Natural killer cell (primary cell): ENCODE measurements at regions not wholly inside any gene's neighbourhood (a gene's known extent, or its start where the extent isn't known, plus 50 kb on each side); places are given as distances from the start of the nearest gene placed in this dataset.

ENCODE experiments used
- ATAC-seq, 3 donors: fragments of 150-1000 bp in 2 of 3; fragments of 200-7000 bp in 1 of 3; cut with Tn5 transposase; 1 replicate in 1 of 3; 2 replicates in 2 of 3; pipeline ENCODE4 v1.10.0; 2021; ENCODE audit warnings: mild to moderate bottlenecking in 2 of 3, moderate library complexity in 2 of 3
- DNase-seq, 2 donors: peaks; one replicate each; pipeline versions ENCODE4 v3.0.0 to v3.0.0-alpha.2; 2013 to 2021; ENCODE audit warnings: mixed read lengths in 1 of 2
- H3K27ac ChIP-seq: one replicate; pipeline ENCODE4 v1.5.1; 2013; ENCODE audit warnings: mild to moderate bottlenecking, low read length
- H3K27me3 ChIP-seq: one replicate; pipeline ENCODE4 v1.6.1; 2013; ENCODE audit warnings: low read length; ENCODE audit not compliant: control insufficient read depth, insufficient read depth
- H3K36me3 ChIP-seq: one replicate; pipeline ENCODE4 v1.6.1; 2013; ENCODE audit warnings: low read length; ENCODE audit not compliant: control insufficient read depth, insufficient read depth
- H3K4me1 ChIP-seq: one replicate; pipeline ENCODE4 v1.6.1; 2013; ENCODE audit warnings: low read length; ENCODE audit not compliant: control insufficient read depth, insufficient read depth
- H3K4me3 ChIP-seq: one replicate; pipeline ENCODE4 v1.5.1; 2013; ENCODE audit warnings: low read length
- H3K9me3 ChIP-seq: one replicate; pipeline ENCODE4 v1.6.1; 2013; ENCODE audit warnings: low read length; ENCODE audit not compliant: control insufficient read depth, insufficient read depth
- H3K27ac Mint-ChIP-seq, 2 donors: one replicate each; pipeline ENCODE4 v1.8.0; 2022; ENCODE audit warnings: mild to moderate bottlenecking in 2 of 2, mixed read lengths in 2 of 2, moderate library complexity in 1 of 2
- H3K27me3 Mint-ChIP-seq, 2 donors: one replicate each; pipeline ENCODE4 v1.8.0; 2022; ENCODE audit warnings: low read depth in 2 of 2, mixed read lengths in 2 of 2
- H3K36me3 Mint-ChIP-seq: one replicate; pipeline ENCODE4 v1.8.0; 2022; ENCODE audit warnings: mixed read lengths
- H3K4me1 Mint-ChIP-seq, 2 donors: one replicate each; pipeline ENCODE4 v1.8.0; 2022; ENCODE audit warnings: mixed read lengths in 2 of 2
- H3K4me3 Mint-ChIP-seq: one replicate; pipeline ENCODE4 v1.8.0; 2022; ENCODE audit warnings: mild to moderate bottlenecking, moderate library complexity, mixed read lengths
- H3K9me3 Mint-ChIP-seq, 2 donors: one replicate each; pipeline ENCODE4 v1.8.0; 2022; ENCODE audit warnings: mixed read lengths in 2 of 2
- CTCF ChIP-seq: fragments of 200-600 bp; IDR thresholded peaks from one replicate; pipeline ENCODE4 v1.8.0; 2022; ENCODE audit warnings: antibody characterized with exemption
- WGBS: methylation state at CpG from one replicate; pipeline ENCODE4 v1.1.7; 2013; ENCODE audit warnings: missing lambda C conversion rate; ENCODE audit not compliant: insufficient coverage; 5-methylcytosine and 5-hydroxymethylcytosine counted together
- intact Hi-C: fragments of 100-400 bp; cut with micrococcal nuclease; formaldehyde crosslinking; loops from one replicate; pipeline ENCODE4 v1.14.2; 2022

- 90% methylated on average over 26 of the region's 26 CpGs for WGBS
- Mint-ChIP-seq H3K4me1 (peaks cover 0 to 18% of the 10 kb centered on the region in 2 donors), H3K4me3 (peak overlapping the region; percentile 38), H3K27ac (no peak overlapping the region), H3K36me3 (no peaks in the 10 kb centered on the region), H3K9me3 (no peaks in the 10 kb centered on the region), H3K27me3 (no peaks in the 10 kb centered on the region)
- H3K36me3 ChIP-seq, result no peaks in the 10 kb centered on the region
- H3K4me3 ChIP-seq, result no peak overlapping the region
- H3K27ac ChIP-seq, result no peak overlapping the region
- DNase-seq (no peak), ATAC-seq (no peak)
- no peak for TF ChIP-seq CTCF
- H3K9me3 ChIP-seq, result no peaks in the 10 kb centered on the region
- peaks cover 13% of the 10 kb centered on the region for H3K4me1 ChIP-seq
- intact Hi-C loops, result no loop called here
- H3K27me3 ChIP-seq, result no peaks in the 10 kb centered on the region
Observed at GRCh38 chr7:1286946-1287645, 54.4 kb downstream of the UNCX start.

- no peak for DNase-seq
- no peaks in the 10 kb centered on the region for H3K36me3 ChIP-seq
- no peak overlapping the region for H3K4me3 ChIP-seq
- ATAC-seq, result no peak
- H3K4me1 ChIP-seq, result peaks cover 13% of the 10 kb centered on the region
- Mint-ChIP-seq H3K27ac (no peak overlapping the region), H3K4me3 (no peak overlapping the region), H3K4me1 (peaks cover 0 to 18% of the 10 kb centered on the region in 2 donors), H3K9me3 (no peaks in the 10 kb centered on the region), H3K27me3 (no peaks in the 10 kb centered on the region), H3K36me3 (no peaks in the 10 kb centered on the region)
- intact Hi-C loops, result no loop called here
- no peak for TF ChIP-seq CTCF
- no peaks in the 10 kb centered on the region for H3K27me3 ChIP-seq
- H3K9me3 ChIP-seq, result no peaks in the 10 kb centered on the region
- WGBS, result 85% methylated on average over 19 of the region's 19 CpGs
- H3K27ac ChIP-seq, result no peak overlapping the region
Observed at GRCh38 chr7:1287752-1288201, 55.1 kb downstream of the UNCX start.

DNA sequence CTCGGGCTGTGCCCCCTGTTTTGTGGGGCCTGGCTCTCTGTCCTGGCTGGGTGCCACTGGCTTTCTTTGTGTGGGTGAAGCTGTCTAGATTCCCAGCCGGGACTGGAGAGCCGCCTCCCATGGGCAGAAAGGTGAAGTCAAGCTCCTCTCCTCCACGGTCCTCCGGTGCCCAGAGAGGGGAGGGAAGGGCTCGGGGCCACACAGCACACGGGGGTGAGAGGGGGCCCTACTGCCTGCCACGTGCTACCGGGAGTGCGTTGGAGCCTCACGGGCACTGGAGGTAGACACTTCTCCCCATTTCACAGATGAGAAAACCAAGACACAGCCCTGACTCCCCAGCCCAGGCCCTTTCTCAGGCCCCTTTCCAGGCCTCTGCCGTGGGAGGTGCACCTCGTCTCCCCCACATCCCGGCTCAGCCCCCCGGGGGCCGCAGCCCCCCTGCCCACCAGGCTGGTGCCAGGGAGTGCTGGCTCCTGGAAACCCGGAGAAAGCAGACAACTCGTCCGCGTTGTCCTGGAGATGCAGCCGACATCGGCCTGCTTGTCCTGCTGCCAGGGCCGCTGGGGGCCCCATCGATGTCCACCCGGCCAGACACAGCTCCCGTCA lies 55.8 kb downstream of the UNCX start:
- Histone ChIP-seq H3K36me3 (no peaks in the 10 kb centered on the region), H3K9me3 (no peaks in the 10 kb centered on the region), H3K4me1 (peaks cover 17% of the 10 kb centered on the region), H3K27ac (no peak overlapping the region), H3K27me3 (no peaks in the 10 kb centered on the region), H3K4me3 (no peak overlapping the region)
- intact Hi-C loops, result no loop called here
- Mint-ChIP-seq H3K4me3 (no peak overlapping the region), H3K36me3 (no peaks in the 10 kb centered on the region), H3K27me3 (no peaks in the 10 kb centered on the region), H3K27ac (no peak overlapping the region), H3K4me1 (peaks cover 0 to 25% of the 10 kb centered on the region in 2 donors), H3K9me3 (no peaks in the 10 kb centered on the region)
- no peak for DNase-seq
- no peak for TF ChIP-seq CTCF
- ATAC-seq, result no peak
- 90% methylated on average over 26 of the region's 26 CpGs for WGBS
